SW480 (cell line): ENCODE measurements at regions not wholly inside any gene's neighbourhood (a gene's known extent, or its start where the extent isn't known, plus 50 kb on each side); places are given as distances from the start of the nearest gene placed in this dataset.
"Not testable (repeated sequence)": the region's sequence is repeated elsewhere in the genome, so short reads cannot be mapped to it uniquely, and the experiment has no call there.

Experiments used
- DNase-seq: peaks from one replicate; pipeline ENCODE4 v3.0.0-alpha.2; 2016; ENCODE audit warnings: low spot score

GRCh38 chrX:119296973-119297372 is 60.9 kb downstream of the PGRMC1 start:
- DNase-seq, result not testable (repeated sequence)

DNA sequence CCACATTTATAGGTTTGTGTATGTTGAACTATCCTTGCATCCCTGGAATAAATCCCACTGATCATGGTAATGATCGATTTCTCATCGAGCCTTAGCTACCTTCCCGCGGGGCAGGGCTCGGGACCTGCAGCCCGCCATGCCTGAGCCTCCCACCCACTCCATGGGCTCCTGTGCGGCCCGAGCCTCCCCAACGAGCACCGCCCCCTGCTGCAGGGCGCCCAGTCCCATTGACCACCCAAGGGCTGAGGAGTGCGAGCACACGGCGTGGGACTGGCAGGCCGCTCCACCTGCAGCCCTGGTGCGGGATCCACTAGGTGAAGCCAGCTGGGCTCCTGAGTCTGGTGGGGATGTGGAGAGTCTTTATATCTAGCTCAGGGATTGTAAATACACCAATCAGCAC is 63.7 kb downstream of the PGRMC1 start:
- DNase-seq, result not testable (repeated sequence)

DNA sequence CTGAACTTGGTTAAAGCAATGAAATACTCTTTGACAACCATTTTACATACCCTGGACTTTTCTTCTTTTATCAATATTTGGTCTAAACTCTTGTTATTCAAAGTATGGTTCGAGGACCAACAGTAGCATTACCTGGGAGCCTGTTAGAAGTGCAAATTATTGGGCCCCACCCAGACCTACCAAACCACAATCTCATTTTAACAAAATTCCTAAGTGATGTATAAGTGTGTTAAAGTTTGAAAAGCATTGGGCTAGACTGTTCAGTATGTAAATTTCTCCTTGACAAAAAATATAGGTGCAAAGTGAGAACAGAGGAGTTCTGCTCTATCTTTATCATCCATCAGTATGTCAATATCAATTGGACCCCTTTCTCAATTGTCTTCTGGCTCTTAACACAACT is 67.1 kb downstream of the PGRMC1 start:
- peak; percentile 20 for DNase-seq

- no peak for DNase-seq
These were observed 73.7 kb upstream of the SLC25A43 start for GRCh38 chrX:119325456-119325855.

GRCh38 chrX:119331873-119332272 is 67.3 kb upstream of the SLC25A43 start:
- not testable (repeated sequence) for DNase-seq

DNA sequence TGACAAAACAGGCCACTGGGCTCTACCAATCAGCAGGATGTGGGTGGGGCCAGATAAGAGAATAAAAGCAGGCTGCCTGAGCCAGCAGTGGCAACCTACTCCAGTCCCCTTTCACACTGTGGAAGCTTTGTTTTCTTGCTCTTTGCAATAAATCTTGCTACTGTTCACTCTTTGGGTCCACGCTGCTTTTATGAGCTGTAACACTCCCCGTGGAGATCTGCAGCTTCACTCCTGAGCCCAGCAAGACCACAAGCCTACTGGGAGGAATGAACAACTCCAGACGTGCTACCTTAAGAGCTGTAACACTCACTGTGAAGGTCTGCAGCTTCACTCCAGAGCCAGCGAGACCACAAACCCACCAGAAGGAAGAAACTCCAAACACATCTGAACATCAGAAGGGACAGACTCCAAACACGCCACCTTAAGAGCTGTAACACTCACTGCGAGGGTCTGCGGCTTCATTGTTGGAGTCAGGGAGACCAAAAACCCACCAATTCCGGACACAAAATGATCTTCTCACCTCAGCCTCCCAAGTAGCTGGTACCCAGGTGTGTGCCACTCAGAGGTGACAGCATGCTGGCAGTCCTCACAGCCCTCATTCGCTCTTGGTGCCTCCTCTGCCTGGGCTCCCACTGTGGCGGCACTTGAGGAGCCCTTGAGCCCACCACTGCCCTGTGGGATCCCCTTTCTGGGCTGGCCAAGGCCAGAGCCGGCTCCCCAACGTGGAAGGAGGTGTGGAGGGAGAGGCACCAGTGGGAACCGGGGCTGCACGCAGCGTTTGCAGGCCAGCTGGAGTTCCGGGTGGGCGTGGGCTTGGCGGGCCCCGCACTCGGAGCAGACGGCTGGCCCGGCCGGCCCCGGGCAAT is 66.0 kb upstream of the SLC25A43 start:
- DNase-seq, result not testable (repeated sequence)

GRCh38 chrX:119333721-119334032 is 65.5 kb upstream of the SLC25A43 start:
- not testable (repeated sequence) for DNase-seq

DNA sequence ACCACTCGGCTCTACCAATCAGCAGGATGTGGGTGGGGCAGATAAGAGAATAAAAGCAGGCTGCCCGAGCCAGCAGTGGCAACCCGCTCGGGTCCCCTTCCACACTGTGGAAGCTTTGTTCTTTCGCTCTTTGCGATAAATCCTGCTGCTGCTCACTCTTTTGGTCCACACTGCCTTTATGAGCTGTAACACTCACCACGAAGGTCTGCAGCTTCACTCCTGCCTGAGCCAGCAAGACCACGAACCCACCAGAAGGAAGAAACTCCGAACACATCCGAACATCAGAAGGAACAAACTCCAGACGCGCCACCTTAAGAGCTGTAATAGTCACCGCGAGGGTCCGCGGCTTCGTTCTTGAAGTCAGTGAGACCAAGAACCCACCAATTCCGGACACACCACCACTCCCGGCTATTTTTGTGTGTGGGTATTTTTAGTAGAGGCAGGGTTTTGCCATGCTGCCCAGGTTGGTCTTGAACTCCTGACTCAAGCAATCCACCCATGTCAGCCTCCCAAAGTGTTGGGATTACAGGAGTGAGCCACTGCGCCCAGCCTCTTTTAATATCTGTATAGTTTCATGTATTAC is 64.6 kb upstream of the SLC25A43 start:
- DNase-seq, result not testable (repeated sequence)

- DNase-seq, result no peak
These were observed 61.9 kb upstream of the SLC25A43 start for GRCh38 chrX:119337201-119337600.

DNA sequence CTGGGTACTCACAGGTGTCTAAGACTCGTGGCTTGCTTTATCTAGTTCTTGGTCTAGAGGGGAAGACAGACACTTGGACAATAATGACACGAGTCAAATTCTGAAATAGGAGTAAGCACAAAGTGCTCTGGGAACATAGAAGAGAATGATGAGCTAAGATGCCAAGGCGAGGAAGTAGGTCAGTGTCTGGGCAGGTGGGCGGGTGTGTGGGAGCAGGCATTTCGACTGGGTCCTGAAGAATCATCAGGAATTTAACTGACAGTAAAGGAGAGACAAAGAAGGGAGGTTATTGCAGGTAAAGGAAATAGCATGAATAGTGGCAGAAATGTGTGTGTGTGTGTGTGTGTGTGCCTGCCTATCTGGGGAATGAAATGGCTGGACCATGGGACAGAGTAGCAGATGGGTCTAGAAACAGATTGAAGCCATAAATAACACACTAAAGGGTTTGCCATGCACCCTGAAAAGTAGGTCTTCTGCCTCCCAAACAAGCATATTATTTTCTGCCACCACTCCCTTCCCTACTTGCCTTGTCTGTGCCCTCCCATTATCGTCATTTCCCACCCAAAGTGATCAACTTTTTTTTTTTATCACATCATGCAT is 58.4 kb upstream of the SLC25A43 start:
- no peak for DNase-seq

GRCh38 chrX:119343856-119344255 is 55.3 kb upstream of the SLC25A43 start:
- DNase-seq, result peak; percentile 64
